Ishikawa (cell line): ENCODE measurements at regions not wholly inside any gene's neighbourhood (a gene's known extent, or its start where the extent isn't known, plus 50 kb on each side); places are given as distances from the start of the nearest gene placed in this dataset.

Experiments used
- CEBPB ChIP-seq: IDR thresholded peaks from 2 replicates; pipeline ENCODE4 v1.6.1; 2012
- CREB1 ChIP-seq: IDR thresholded peaks from 2 replicates; pipeline ENCODE4 v1.6.1; 2012; ENCODE audit warnings: low read depth
- EGR1 ChIP-seq: IDR thresholded peaks from 2 replicates; pipeline ENCODE4 v1.6.1; 2012
- EP300 ChIP-seq: IDR thresholded peaks from 2 replicates; pipeline ENCODE4 v1.6.1; 2012; ENCODE audit warnings: borderline replicate concordance
- FOXM1 ChIP-seq: IDR thresholded peaks from 2 replicates; pipeline ENCODE4 v1.6.1; 2012; ENCODE audit warnings: low read depth, borderline replicate concordance
- NFIC ChIP-seq: IDR thresholded peaks from 2 replicates; pipeline ENCODE4 v1.6.1; 2012
- RAD21 ChIP-seq: IDR thresholded peaks from 2 replicates; pipeline ENCODE4 v1.6.1; 2012; ENCODE audit warnings: low read depth
- TAF1 ChIP-seq: IDR thresholded peaks from 2 replicates; pipeline ENCODE4 v1.6.1; 2012; ENCODE audit warnings: low read depth, mild to moderate bottlenecking
- TCF12 ChIP-seq: IDR thresholded peaks from 2 replicates; pipeline ENCODE4 v1.6.1; 2012; ENCODE audit warnings: low read depth
- TEAD4 ChIP-seq: IDR thresholded peaks from 2 replicates; pipeline ENCODE4 v1.6.1; 2012
- USF1 ChIP-seq: IDR thresholded peaks from 2 replicates; pipeline ENCODE4 v1.6.1; 2012
- YY1 ChIP-seq: IDR thresholded peaks from 2 replicates; pipeline ENCODE4 v1.6.1; 2012; ENCODE audit warnings: low read depth
- ZBTB7A ChIP-seq: IDR thresholded peaks from 2 replicates; pipeline ENCODE4 v1.6.1; 2012; ENCODE audit warnings: low read depth
- TF ChIP-seq, protein P1 (sequence below): IDR thresholded peaks from 2 replicates; pipeline ENCODE4 v1.6.1; 2012; ENCODE audit warnings: low read depth, mild to moderate bottlenecking
- TF ChIP-seq, protein P2 (sequence below): IDR thresholded peaks from 2 replicates; pipeline ENCODE4 v1.6.1; 2012

- TF ChIP-seq FOXM1 (no peak), EP300 (no peak), ZBTB7A (no peak), USF1 (no peak), YY1 (no peak), TEAD4 (no peak), TCF12 (no peak), CEBPB (no peak), RAD21 (no peak), NFIC (no peak), CREB1 (no peak), EGR1 (no peak), TAF1 (no peak)
- TF ChIP-seq, protein P1, sequence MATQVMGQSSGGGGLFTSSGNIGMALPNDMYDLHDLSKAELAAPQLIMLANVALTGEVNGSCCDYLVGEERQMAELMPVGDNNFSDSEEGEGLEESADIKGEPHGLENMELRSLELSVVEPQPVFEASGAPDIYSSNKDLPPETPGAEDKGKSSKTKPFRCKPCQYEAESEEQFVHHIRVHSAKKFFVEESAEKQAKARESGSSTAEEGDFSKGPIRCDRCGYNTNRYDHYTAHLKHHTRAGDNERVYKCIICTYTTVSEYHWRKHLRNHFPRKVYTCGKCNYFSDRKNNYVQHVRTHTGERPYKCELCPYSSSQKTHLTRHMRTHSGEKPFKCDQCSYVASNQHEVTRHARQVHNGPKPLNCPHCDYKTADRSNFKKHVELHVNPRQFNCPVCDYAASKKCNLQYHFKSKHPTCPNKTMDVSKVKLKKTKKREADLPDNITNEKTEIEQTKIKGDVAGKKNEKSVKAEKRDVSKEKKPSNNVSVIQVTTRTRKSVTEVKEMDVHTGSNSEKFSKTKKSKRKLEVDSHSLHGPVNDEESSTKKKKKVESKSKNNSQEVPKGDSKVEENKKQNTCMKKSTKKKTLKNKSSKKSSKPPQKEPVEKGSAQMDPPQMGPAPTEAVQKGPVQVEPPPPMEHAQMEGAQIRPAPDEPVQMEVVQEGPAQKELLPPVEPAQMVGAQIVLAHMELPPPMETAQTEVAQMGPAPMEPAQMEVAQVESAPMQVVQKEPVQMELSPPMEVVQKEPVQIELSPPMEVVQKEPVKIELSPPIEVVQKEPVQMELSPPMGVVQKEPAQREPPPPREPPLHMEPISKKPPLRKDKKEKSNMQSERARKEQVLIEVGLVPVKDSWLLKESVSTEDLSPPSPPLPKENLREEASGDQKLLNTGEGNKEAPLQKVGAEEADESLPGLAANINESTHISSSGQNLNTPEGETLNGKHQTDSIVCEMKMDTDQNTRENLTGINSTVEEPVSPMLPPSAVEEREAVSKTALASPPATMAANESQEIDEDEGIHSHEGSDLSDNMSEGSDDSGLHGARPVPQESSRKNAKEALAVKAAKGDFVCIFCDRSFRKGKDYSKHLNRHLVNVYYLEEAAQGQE = no peak
- TF ChIP-seq, protein P2, sequence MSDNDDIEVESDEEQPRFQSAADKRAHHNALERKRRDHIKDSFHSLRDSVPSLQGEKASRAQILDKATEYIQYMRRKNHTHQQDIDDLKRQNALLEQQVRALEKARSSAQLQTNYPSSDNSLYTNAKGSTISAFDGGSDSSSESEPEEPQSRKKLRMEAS = no peak
Observed at GRCh38 chr7:109646124-109646523, 1076.5 kb downstream of the DNAJB9 start.

DNA sequence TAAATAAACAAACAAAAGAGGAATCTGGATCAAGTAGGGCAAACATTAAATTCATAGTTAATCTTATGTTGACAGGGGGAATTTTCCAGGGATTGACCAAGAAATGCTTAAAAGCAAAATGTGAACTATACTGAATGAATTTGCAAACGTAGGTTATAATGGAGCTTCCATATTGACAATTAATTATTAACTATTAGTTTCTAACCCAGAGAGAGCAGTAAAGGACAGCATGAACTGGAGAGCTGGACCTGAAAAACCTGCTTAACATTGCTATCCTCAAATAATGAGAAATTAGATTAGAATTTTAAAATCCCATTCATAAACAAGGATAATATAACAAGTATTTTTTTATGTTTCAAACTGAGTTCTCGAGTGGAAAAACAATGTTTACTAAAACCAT, 1089.6 kb downstream of the DNAJB9 start:
- TF ChIP-seq FOXM1 (no peak), CREB1 (no peak), EGR1 (no peak), NFIC (no peak), TCF12 (no peak), RAD21 (no peak), CEBPB (no peak), USF1 (no peak), TEAD4 (no peak), EP300 (no peak), YY1 (no peak), TAF1 (no peak), ZBTB7A (no peak)
- TF ChIP-seq, protein P1 = no peak
- TF ChIP-seq, protein P2 = no peak

GRCh38 chr7:109660401-109660800, 1090.7 kb downstream of the DNAJB9 start:
- no peak for TF ChIP-seq EP300
- TF ChIP-seq, protein P2 = no peak
- TF ChIP-seq, protein P1 = no peak
- TF ChIP-seq TCF12 = no peak
- no peak for TF ChIP-seq CREB1
- no peak for TF ChIP-seq YY1
- TF ChIP-seq RAD21 = no peak
- no peak for TF ChIP-seq CEBPB
- TF ChIP-seq TAF1 = no peak
- no peak for TF ChIP-seq EGR1
- no peak for TF ChIP-seq NFIC

- TF ChIP-seq, protein P1 = no peak
- no peak for TF ChIP-seq EP300
- no peak for TF ChIP-seq TCF12
- TF ChIP-seq ZBTB7A = no peak
- TF ChIP-seq CEBPB = no peak
- TF ChIP-seq CREB1 = no peak
- no peak for TF ChIP-seq TEAD4
Observed at GRCh38 chr7:109663806-109664205, 1094.1 kb downstream of the DNAJB9 start.
